ENCODE measurements at regions not wholly inside any gene's neighbourhood (a gene's known extent, or its start where the extent isn't known, plus 50 kb on each side); places are given as distances from the start of the nearest gene placed in this dataset.
"Not testable (repeated sequence)": the region's sequence is repeated elsewhere in the genome, so short reads cannot be mapped to it uniquely, and the experiment has no call there.

- no peak for DNase-seq
Observed at GRCh38 chr5:3181671-3182070, 414.0 kb upstream of the IRX1 start.

- DNase-seq: no peak
Observed at GRCh38 chr5:3180636-3181035, 415.0 kb upstream of the IRX1 start.

GRCh38 chr5:3179220-3179619 is 416.4 kb upstream of the IRX1 start:
- DNase-seq: no peak

GRCh38 chr5:3177338-3177737 is 418.3 kb upstream of the IRX1 start:
- DNase-seq: no peak

- no peak for DNase-seq
Observed at GRCh38 chr5:3175416-3175815, 420.2 kb upstream of the IRX1 start.

- DNase-seq: no peak
Observed at GRCh38 chr5:3167473-3167872, 416.0 kb upstream of the IRX2 start.

- no peak for DNase-seq
Observed at GRCh38 chr5:3163626-3164025, 412.1 kb upstream of the IRX2 start.

GRCh38 chr5:3161672-3162071 is 410.2 kb upstream of the IRX2 start:
- no peak for DNase-seq

GRCh38 chr5:3157214-3157613 is 405.7 kb upstream of the IRX2 start:
- DNase-seq: no peak

GRCh38 chr5:3155717-3156116 is 404.2 kb upstream of the IRX2 start:
- no peak for DNase-seq

GRCh38 chr5:3155046-3155445 is 403.6 kb upstream of the IRX2 start:
- no peak for DNase-seq

- DNase-seq: no peak
Observed at GRCh38 chr5:3153906-3154305, 402.4 kb upstream of the IRX2 start.

- no peak for DNase-seq
Observed at GRCh38 chr5:3153226-3153858, 401.9 kb upstream of the IRX2 start.

- no peak for DNase-seq
Observed at GRCh38 chr5:3149899-3150298, 398.4 kb upstream of the IRX2 start.

- not testable (repeated sequence) for DNase-seq
Observed at GRCh38 chr5:3147405-3147804, 395.9 kb upstream of the IRX2 start.

GRCh38 chr5:3145641-3146040 is 394.2 kb upstream of the IRX2 start:
- DNase-seq: no peak

- no peak for DNase-seq
Observed at GRCh38 chr5:3143382-3143781, 391.9 kb upstream of the IRX2 start.

- DNase-seq: no peak
Observed at GRCh38 chr5:3142261-3143027, 391.0 kb upstream of the IRX2 start.

GRCh38 chr5:3140117-3140516 is 388.6 kb upstream of the IRX2 start:
- DNase-seq: no peak

GRCh38 chr5:3139499-3139931 is 388.0 kb upstream of the IRX2 start:
- no peak for DNase-seq

GRCh38 chr5:3131161-3131560 is 379.7 kb upstream of the IRX2 start:
- DNase-seq: no peak

GRCh38 chr5:3129252-3129651 is 377.8 kb upstream of the IRX2 start:
- DNase-seq: no peak

GRCh38 chr5:3127423-3127911 is 376.0 kb upstream of the IRX2 start:
- DNase-seq: no peak

- DNase-seq: no peak
Observed at GRCh38 chr5:3126639-3127038, 375.2 kb upstream of the IRX2 start.

GRCh38 chr5:3124410-3124809 is 372.9 kb upstream of the IRX2 start:
- no peak for DNase-seq
